Testis (tissue), 2 donors: ENCODE measurements at regions not wholly inside any gene's neighbourhood (a gene's known extent, or its start where the extent isn't known, plus 50 kb on each side); places are given as distances from the start of the nearest gene placed in this dataset.
A peak's percentile ranks its signal among the peaks of the same experiment; 100 is the strongest.
"Not testable (repeated sequence)": the region's sequence is repeated elsewhere in the genome, so short reads cannot be mapped to it uniquely, and the experiment has no call there.

Source experiments
- DNase-seq: peaks from one replicate; pipeline ENCODE4 v3.0.0-alpha.2; 2019
- H3K27ac ChIP-seq, 2 donors: fragments of 200-600 bp; sonication (generic); one replicate each; pipeline ENCODE4 v1.5.1; 2019
- H3K27me3 ChIP-seq: fragments of 200-600 bp; sonication (generic); one replicate; pipeline ENCODE4 v1.5.1; 2019
- H3K36me3 ChIP-seq: fragments of 200-600 bp; sonication (generic); one replicate; pipeline ENCODE4 v1.5.1; 2017; ENCODE audit warnings: low read depth; ENCODE audit errors: missing control alignments
- H3K4me1 ChIP-seq: fragments of 200-600 bp; sonication (generic); one replicate; pipeline ENCODE4 v1.5.1; 2019
- H3K4me3 ChIP-seq, 2 donors: fragments of 200-600 bp; sonication (generic); one replicate each; pipeline ENCODE4 v1.5.1; 2017 to 2019
- H3K9me3 ChIP-seq: fragments of 200-600 bp; sonication (generic); one replicate; pipeline ENCODE4 v1.5.1; 2017
- CTCF ChIP-seq, 3 experiments: fragments of 450-650 bp in 2 of 3; fragments of 200-600 bp in 1 of 3; sonication (generic) in 1 of 3; IDR thresholded peaks; one replicate each; pipeline ENCODE4 v1.5.1; 2016 to 2019; ENCODE audit warnings: antibody characterized with exemption in 3 of 3, mild to moderate bottlenecking in 2 of 3, moderate library complexity in 1 of 3
- POLR2A ChIP-seq: fragments of 450-650 bp; IDR thresholded peaks from one replicate; pipeline ENCODE4 v1.6.1; 2017; ENCODE audit warnings: antibody characterized with exemption, mild to moderate bottlenecking, moderate library complexity
- WGBS, 2 donors: methylation state at CpG; one replicate each; pipeline ENCODE4 v1.1.5; 2018; 5-methylcytosine and 5-hydroxymethylcytosine counted together
- intact Hi-C: fragments of 100-400 bp; cut with DNase I; formaldehyde crosslinking; loops from one replicate; pipeline ENCODE4 v1.15.1; 2023; ENCODE audit warnings: low total_unique reads

DNA sequence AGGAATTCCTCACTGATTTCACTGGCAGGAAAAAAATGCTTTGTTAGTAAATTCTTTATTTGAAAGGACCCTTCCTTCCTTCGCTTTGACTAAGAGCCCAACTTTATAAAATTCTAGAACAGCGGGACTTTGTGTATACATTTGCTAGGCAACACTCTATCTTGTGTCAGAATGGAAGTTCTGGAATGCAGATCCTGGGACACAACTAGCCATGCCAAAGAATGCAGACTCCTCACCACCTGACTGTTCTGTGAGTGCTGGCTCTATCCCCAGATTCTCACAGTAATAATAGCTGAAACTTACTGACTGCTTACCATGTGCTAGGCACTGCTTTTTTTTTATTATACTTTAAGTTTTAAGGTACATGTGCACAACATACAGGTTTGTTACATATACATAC, 73.3 kb upstream of the ZDHHC15 start:
- no peaks in the 10 kb centered on the region for H3K4me1 ChIP-seq
- WGBS, 2 donors, result 25 to 39% methylated on average over 2 of the region's 2 CpGs
- intact Hi-C loops, result no loop called here
- H3K4me3 ChIP-seq, result no peak overlapping the region
- TF ChIP-seq CTCF (IDR thresholded peaks at IDR 0.05) (no peak), POLR2A (no peak)
- no peak overlapping the region for H3K27ac ChIP-seq
- H3K27me3 ChIP-seq, result no peaks in the 10 kb centered on the region
- H3K9me3 ChIP-seq, result no peaks in the 10 kb centered on the region
- no peaks in the 10 kb centered on the region for H3K36me3 ChIP-seq
- DNase-seq, result peak; percentile 38

GRCh38 chrX:75593186-75593585, 70.3 kb upstream of the ZDHHC15 start:
- H3K9me3 ChIP-seq, intact Hi-C loops, H3K27ac ChIP-seq, H3K4me3 ChIP-seq, H3K4me1 ChIP-seq, DNase-seq, H3K27me3 ChIP-seq, H3K36me3 ChIP-seq: not testable (repeated sequence)
- 79 to 83% methylated on average over 6 to 7 of the region's 7 CpGs for WGBS, 2 donors

GRCh38 chrX:75582511-75582910, 59.7 kb upstream of the ZDHHC15 start:
- intact Hi-C loops, result no loop called here
- H3K27me3 ChIP-seq, result no peaks in the 10 kb centered on the region
- 69 to 77% methylated on average over 7 to 13 of the region's 13 CpGs for WGBS, 2 donors
- no peak overlapping the region for H3K4me3 ChIP-seq
- H3K4me1 ChIP-seq, result no peaks in the 10 kb centered on the region
- no peaks in the 10 kb centered on the region for H3K36me3 ChIP-seq
- H3K9me3 ChIP-seq, result no peaks in the 10 kb centered on the region
- no peak overlapping the region for H3K27ac ChIP-seq
- no peak for DNase-seq
- no peak for TF ChIP-seq CTCF (IDR thresholded peaks at IDR 0.05)
- TF ChIP-seq POLR2A, result no peak
